ENCODE measurements at regions not wholly inside any gene's neighbourhood (a gene's known extent, or its start where the extent isn't known, plus 50 kb on each side); places are given as distances from the start of the nearest gene placed in this dataset.

- no peaks in the 10 kb centered on the region for H3K4me1 Mint-ChIP-seq
- no peak overlapping the region for H3K4me3 Mint-ChIP-seq
- peaks cover 6% of the 10 kb centered on the region for H3K27me3 Mint-ChIP-seq
- no peaks in the 10 kb centered on the region for H3K36me3 Mint-ChIP-seq
- no peaks in the 10 kb centered on the region for H3K9me3 Mint-ChIP-seq
- H3K27ac Mint-ChIP-seq, result no peak overlapping the region
Measured at GRCh38 chr3:194972641-194973040, 287.0 kb downstream of the FAM43A start.

DNA sequence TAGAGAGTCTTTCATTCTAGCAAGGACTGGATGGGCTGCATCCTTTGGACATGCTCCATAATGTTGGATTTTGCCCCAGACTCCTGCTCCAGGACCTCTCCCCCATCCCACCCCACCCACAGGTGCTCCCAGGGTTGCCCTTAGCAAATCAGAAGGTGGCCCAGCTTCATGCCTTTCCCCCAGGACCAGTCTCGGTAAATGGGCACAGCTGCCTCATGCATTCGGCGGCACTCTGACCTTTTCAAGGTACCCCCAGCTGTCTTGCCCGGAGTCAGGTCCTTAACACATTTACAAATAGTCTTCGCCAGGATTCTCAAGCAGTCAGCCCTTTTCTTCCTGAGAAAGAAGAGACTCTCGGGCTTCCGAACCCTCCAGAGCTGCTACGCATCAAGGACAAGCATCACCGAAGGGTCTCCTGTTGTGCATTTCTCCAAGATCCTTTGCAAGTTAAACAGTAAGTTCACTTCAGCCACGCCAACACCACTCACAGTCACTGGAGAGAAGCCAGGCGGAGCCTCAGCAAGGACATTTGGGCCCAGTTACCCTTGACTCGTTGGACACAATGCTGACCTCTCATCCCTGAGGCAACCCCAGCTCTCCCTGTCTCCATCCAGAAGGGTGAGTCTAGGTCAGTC lies 287.8 kb downstream of the FAM43A start:
- Mint-ChIP-seq H3K27me3 (peaks cover 9% of the 10 kb centered on the region), H3K27ac (no peak overlapping the region), H3K9me3 (no peaks in the 10 kb centered on the region), H3K36me3 (no peaks in the 10 kb centered on the region), H3K4me3 (no peak overlapping the region), H3K4me1 (no peaks in the 10 kb centered on the region)

GRCh38 chr3:194974468-194975135 lies 288.9 kb downstream of the FAM43A start:
- Mint-ChIP-seq H3K27me3 (peaks cover 10% of the 10 kb centered on the region), H3K27ac (no peak overlapping the region), H3K9me3 (no peaks in the 10 kb centered on the region), H3K4me3 (no peak overlapping the region), H3K36me3 (no peaks in the 10 kb centered on the region), H3K4me1 (no peaks in the 10 kb centered on the region)

DNA sequence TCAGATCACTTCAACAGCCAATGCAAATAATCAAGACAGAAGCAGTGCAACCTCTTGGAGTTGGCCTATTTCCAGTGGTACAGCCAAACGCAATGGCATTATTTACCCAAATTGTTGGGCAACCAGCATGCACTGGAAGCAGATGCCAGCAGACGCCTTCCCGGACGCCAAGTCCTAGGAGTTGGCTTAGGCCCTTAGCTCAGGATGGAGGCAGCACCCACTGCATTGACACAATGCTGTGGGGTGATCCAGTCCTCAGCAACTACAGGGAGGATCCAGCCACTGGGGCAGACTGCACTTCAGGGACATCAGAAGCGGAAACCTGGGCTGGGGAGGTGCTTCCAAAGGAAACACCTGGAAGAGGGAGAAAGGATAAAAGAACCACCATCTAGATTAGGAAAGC lies 290.4 kb downstream of the FAM43A start:
- Mint-ChIP-seq H3K4me3 (no peak overlapping the region), H3K4me1 (no peaks in the 10 kb centered on the region), H3K27me3 (peaks cover 8% of the 10 kb centered on the region), H3K27ac (no peak overlapping the region), H3K9me3 (no peaks in the 10 kb centered on the region), H3K36me3 (no peaks in the 10 kb centered on the region)

GRCh38 chr3:194976874-194977273 lies 291.2 kb downstream of the FAM43A start:
- Mint-ChIP-seq H3K4me3 (no peak overlapping the region), H3K36me3 (no peaks in the 10 kb centered on the region), H3K27me3 (peaks cover 8% of the 10 kb centered on the region), H3K27ac (no peak overlapping the region), H3K9me3 (no peaks in the 10 kb centered on the region), H3K4me1 (no peaks in the 10 kb centered on the region)

DNA sequence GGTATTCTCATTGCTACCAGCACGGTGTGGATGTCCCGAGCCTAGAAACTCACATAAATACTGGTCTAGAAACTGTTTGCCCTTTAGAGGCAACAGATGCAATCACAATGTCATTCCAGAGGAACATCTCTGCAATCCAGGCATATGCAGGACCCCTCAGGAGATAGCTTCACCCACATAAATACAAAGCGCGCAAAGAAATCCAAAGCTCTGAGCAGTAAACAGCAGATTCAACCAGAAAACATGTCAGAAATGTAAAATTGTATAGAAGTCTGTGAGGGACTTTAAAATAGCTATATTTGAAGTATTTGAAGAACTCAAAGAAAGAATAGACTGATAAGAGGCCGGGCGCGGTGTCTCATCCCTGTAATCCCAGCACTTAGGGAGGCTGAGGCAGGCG lies 291.7 kb downstream of the FAM43A start:
- peaks cover 8% of the 10 kb centered on the region for H3K27me3 Mint-ChIP-seq
- H3K27ac Mint-ChIP-seq, result no peak overlapping the region
- H3K36me3 Mint-ChIP-seq, result no peaks in the 10 kb centered on the region
- H3K4me1 Mint-ChIP-seq, result no peaks in the 10 kb centered on the region
- no peaks in the 10 kb centered on the region for H3K9me3 Mint-ChIP-seq
- H3K4me3 Mint-ChIP-seq, result no peak overlapping the region

DNA sequence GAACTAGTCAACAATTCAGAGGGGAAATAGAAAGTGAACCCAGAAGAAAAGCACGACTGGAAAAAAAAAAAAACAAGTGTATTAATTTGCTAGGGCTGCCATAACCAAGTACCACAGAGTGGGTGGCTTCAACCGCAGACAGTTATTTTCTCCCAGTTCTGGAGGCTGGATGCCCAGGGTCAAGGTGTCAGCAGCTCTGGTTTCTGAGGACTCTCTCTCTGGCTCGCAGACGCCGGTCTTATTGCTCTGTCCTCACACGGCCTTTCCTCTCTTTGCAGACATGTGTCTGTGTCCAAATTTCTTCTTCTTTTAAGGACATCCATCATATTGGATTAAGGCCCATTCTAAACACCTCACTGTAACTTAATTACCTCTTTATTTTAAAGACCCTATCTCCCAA lies 291.8 kb downstream of the XXYLT1 start:
- Mint-ChIP-seq H3K36me3 (no peaks in the 10 kb centered on the region), H3K9me3 (no peaks in the 10 kb centered on the region), H3K4me1 (no peaks in the 10 kb centered on the region), H3K4me3 (no peak overlapping the region), H3K27me3 (peaks cover 8% of the 10 kb centered on the region), H3K27ac (no peak overlapping the region)

- Mint-ChIP-seq H3K4me1 (no peaks in the 10 kb centered on the region), H3K27me3 (peaks cover 7% of the 10 kb centered on the region), H3K27ac (no peak overlapping the region), H3K9me3 (no peaks in the 10 kb centered on the region), H3K36me3 (no peaks in the 10 kb centered on the region), H3K4me3 (no peak overlapping the region)
Measured at GRCh38 chr3:194982472-194982871, 288.5 kb downstream of the XXYLT1 start.

- peaks cover 5% of the 10 kb centered on the region for H3K27me3 Mint-ChIP-seq
- H3K4me3 Mint-ChIP-seq, result no peak overlapping the region
- no peaks in the 10 kb centered on the region for H3K4me1 Mint-ChIP-seq
- no peaks in the 10 kb centered on the region for H3K9me3 Mint-ChIP-seq
- no peak overlapping the region for H3K27ac Mint-ChIP-seq
- H3K36me3 Mint-ChIP-seq, result no peaks in the 10 kb centered on the region
Measured at GRCh38 chr3:194983121-194983520, 287.8 kb downstream of the XXYLT1 start.

GRCh38 chr3:194983620-194984019 lies 287.3 kb downstream of the XXYLT1 start:
- peaks cover 3% of the 10 kb centered on the region for H3K27me3 Mint-ChIP-seq
- H3K36me3 Mint-ChIP-seq, result no peaks in the 10 kb centered on the region
- H3K27ac Mint-ChIP-seq, result no peak overlapping the region
- H3K4me1 Mint-ChIP-seq, result no peaks in the 10 kb centered on the region
- H3K9me3 Mint-ChIP-seq, result no peaks in the 10 kb centered on the region
- no peak overlapping the region for H3K4me3 Mint-ChIP-seq

DNA sequence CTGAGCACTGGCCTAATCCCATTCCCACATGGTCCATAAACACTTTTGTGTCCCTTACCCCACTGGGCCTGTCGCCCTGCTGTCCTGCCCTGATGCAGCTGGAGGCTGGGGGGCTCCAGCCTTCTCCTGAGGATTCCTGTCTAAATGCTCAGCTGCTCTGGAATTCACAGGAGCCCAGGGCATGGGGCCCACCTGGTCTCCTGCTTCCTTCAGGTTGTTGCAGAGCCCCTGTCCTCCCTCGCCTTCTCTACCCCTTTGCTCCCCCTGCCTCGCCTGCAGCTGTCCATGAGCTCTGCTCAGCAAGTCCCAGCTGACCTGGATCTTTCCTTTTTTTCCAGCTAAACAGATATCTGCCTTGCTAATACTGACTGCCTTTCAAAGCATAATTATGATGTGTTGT lies 286.9 kb downstream of the XXYLT1 start:
- H3K9me3 Mint-ChIP-seq, result no peaks in the 10 kb centered on the region
- no peak overlapping the region for H3K4me3 Mint-ChIP-seq
- H3K36me3 Mint-ChIP-seq, result no peaks in the 10 kb centered on the region
- no peaks in the 10 kb centered on the region for H3K4me1 Mint-ChIP-seq
- no peak overlapping the region for H3K27ac Mint-ChIP-seq
- H3K27me3 Mint-ChIP-seq, result peaks cover 3% of the 10 kb centered on the region

- Mint-ChIP-seq H3K9me3 (no peaks in the 10 kb centered on the region), H3K27me3 (peaks cover 2% of the 10 kb centered on the region), H3K27ac (no peak overlapping the region), H3K4me3 (no peak overlapping the region), H3K4me1 (no peaks in the 10 kb centered on the region), H3K36me3 (no peaks in the 10 kb centered on the region)
Measured at GRCh38 chr3:194984622-194985021, 286.3 kb downstream of the XXYLT1 start.

DNA sequence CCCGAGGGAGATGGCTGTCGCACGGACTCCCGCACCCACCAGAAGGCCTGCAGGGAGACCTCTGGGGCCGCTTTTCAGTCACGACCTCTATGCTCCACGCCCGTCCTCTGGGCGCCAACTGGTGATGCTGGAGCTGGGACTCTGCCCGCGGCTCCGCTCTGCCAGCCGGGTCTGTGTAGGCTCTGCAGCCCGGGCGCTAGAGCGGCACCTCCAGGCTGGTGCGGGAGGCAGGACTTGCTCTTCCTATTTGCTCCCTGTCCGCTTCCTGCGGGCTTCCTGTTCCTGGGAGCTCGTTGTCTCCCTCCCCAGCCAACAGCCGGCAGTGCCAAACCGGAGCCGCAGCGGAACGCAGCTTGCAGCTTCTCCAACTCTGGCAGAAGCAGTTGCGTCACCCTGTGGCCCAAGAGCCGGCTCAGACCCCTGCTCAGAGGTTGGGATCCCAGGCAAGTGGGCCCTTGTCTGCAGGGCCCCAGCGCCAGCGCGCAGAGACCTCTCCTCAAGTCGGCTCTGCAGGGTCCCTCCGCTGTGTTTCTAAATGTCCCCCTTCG lies 285.9 kb downstream of the XXYLT1 start:
- no peaks in the 10 kb centered on the region for H3K36me3 Mint-ChIP-seq
- no peaks in the 10 kb centered on the region for H3K4me1 Mint-ChIP-seq
- H3K27me3 Mint-ChIP-seq, result peaks cover 2% of the 10 kb centered on the region
- H3K9me3 Mint-ChIP-seq, result no peaks in the 10 kb centered on the region
- no peak overlapping the region for H3K4me3 Mint-ChIP-seq
- H3K27ac Mint-ChIP-seq, result no peak overlapping the region

DNA sequence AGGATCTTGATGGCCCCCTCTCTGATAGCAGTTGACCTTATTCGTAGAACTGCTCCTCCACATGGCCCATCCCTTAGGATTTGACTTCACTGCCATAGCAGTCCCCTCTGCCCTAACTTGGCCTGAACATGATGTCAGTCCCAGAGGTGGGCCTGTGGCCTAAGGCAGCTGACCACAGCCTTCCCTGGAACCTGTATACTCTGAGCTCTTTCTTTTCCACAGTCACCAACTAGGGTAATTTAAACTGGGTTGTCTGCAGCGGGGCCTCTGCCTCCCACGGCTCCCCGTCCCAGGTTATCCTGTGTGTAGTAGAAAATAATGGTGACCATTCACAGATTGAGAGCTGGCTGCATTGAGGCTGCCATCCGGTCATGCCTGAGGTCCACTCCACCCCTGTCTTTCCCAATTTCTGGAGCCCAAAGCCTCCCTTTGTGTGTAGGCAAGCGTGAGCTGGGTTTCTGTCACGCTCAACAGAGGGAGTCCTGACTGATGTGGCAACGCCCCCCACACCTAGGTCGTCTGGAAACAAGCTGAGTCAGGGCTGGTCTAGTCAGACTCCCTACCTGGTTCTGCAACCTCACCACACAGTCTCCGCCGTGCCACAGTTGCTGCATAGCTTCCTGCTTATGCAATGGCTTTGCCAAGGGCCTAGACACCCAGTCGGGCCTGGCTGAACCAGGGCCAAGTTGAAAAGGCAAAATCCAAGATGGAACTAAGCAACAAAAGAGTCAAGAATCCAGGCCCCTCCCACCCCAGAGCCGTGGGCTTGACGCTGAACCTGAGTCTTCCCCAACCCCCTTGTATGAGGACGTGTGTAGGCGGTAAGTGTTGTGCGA lies 284.5 kb downstream of the XXYLT1 start:
- Mint-ChIP-seq H3K27me3 (peaks cover 2% of the 10 kb centered on the region), H3K9me3 (no peaks in the 10 kb centered on the region), H3K27ac (no peak overlapping the region), H3K4me3 (no peak overlapping the region), H3K4me1 (no peaks in the 10 kb centered on the region), H3K36me3 (no peaks in the 10 kb centered on the region)

DNA sequence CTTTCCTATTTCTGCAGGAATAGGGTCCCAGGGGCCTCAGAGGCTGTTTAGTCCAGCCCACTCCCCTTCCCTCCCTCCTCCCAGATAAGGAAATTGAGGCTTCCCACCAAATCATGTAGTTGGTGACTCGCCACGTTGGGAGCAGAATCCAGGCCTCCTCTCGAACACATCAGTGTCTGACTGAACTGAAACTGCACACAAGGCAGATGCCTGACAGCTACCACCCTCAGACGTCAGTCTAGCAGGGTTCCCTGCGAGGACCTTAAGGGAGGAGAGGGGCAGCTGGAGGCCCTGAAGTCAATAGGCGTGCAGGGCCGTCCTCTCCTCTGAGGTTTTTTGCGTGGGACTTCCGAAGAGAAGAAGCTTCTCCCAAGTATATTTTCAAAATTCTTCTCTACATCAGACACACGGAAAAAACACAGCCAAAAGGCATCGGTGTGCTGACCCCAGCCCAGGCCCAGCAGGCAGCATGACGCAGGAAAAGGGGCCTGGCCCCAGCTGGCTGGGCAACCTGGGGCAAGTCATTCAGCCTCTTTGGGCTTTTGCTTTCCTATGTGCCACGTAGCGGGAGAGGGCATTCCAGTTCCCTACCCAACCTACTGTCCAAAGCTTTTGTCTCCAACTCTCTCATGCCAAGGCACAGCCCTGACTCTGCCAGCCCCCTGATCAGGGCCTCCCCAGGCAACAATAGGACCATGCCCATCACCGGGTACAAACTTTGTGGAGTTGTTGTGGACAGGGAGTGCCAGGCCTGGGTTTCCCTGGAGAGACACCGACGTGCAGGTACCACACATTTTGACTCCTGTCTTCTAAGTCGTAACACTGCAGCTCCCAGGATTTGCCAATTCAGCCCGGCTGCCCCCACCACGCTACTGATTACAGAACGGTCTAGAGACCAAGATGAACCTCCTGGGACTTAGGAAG lies 283.1 kb downstream of the XXYLT1 start:
- H3K27me3 Mint-ChIP-seq, result peaks cover 2% of the 10 kb centered on the region
- no peak overlapping the region for H3K4me3 Mint-ChIP-seq
- no peaks in the 10 kb centered on the region for H3K36me3 Mint-ChIP-seq
- no peak overlapping the region for H3K27ac Mint-ChIP-seq
- no peaks in the 10 kb centered on the region for H3K9me3 Mint-ChIP-seq
- no peaks in the 10 kb centered on the region for H3K4me1 Mint-ChIP-seq
